Loucy (cell line): ENCODE measurements at regions not wholly inside any gene's neighbourhood (a gene's known extent, or its start where the extent isn't known, plus 50 kb on each side); places are given as distances from the start of the nearest gene placed in this dataset.

Experiments used
- CTCF ChIP-seq: fragments of 200-600 bp; sonication (generic); conservative IDR thresholded peaks from 2 replicates; pipeline ENCODE4 v1.5.1; 2014; ENCODE audit warnings: mild to moderate bottlenecking, antibody characterized with exemption, low read length
- EZH2phosphoT487 ChIP-seq: fragments of 200-600 bp; IDR thresholded peaks from 2 replicates; pipeline ENCODE4 v1.6.1; 2018; ENCODE audit warnings: antibody characterized with exemption, mild to moderate bottlenecking, moderate library complexity, borderline replicate concordance

GRCh38 chr16:79302731-79303130, 297.8 kb downstream of the MAF start:
- TF ChIP-seq CTCF: no peak
- no peak for TF ChIP-seq EZH2phosphoT487
